ENCODE measurements at regions not wholly inside any gene's neighbourhood (a gene's known extent, or its start where the extent isn't known, plus 50 kb on each side); places are given as distances from the start of the nearest gene placed in this dataset.

DNA sequence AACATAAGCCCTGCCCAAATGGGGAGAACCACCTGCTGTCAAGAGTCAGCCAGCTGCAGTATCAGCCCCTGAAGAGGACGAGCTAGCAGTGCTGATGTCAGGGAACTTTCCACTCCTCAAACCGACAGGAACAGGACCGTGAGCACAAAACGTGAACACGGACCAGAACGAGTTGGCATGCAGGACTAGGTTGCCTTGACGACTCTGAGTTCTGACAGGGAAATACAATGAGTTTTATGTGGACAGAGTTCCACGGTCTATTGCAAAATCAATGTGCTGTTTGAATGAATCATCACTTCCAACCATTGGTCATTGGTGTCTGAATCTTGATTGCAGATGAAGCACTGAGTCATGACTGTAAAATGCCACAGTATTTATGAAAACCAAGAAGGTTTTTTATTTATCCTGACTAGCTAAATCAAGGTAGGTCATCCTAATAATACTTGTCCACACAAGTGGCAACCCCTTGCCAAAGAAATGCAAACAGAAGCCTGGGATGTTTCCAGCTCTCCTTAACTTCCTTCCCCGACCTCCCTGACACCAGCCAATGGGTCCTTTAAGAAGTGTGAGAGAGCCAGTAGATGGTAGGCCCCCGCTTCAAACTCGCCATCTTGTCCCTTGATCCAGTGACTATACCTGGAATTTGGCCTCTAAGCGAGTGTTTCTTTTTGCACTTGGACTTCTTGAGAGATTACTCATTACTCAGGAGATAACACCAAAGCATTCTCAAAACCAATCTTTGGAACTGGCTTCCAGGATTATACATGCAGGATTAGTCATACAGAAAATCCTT, 119.6 kb downstream of the ASB7 start:
- Histone ChIP-seq H2AK5ac (ENCODE audit: low read length, severe bottlenecking) (peak overlapping the region; percentile 93), H3K27me3 (ENCODE audit: control insufficient read depth in 1 of 2, insufficient read depth in 1 of 2, low read length in 2 of 2) (no peaks in the 10 kb centered on the region), H3K9me3 (ENCODE audit: control insufficient read depth, low read length) (no peaks in the 10 kb centered on the region), H3K18ac (ENCODE audit: low read depth in 1 of 2, low read length in 2 of 2) (peak overlapping the region; percentile 22 to 76), H3K27ac (ENCODE audit: low read length, poor library complexity, severe bottlenecking) (peak overlapping the region; percentile 99), H3K4me3 (ENCODE audit: insufficient read depth in 1 of 2, low read depth in 1 of 2, low read length in 2 of 2) (peak overlapping the region in 1 of 2 experiments; percentile 71), H3K9ac (ENCODE audit: low read length) (peak overlapping the region; percentile 88), H3K4ac (ENCODE audit: low read depth in 1 of 2, low read length in 2 of 2) (no peak overlapping the region), H4K91ac (ENCODE audit: low read length) (no peak overlapping the region), H2AFZ (ENCODE audit: low read depth, low read length) (no peak overlapping the region), H2BK5ac (ENCODE audit: low read depth, low read length, poor library complexity, severe bottlenecking) (peak overlapping the region; percentile 98), H3K23ac (ENCODE audit: low read length in 2 of 2) (no peak overlapping the region), H3K4me2 (ENCODE audit: low read length, poor library complexity, severe bottlenecking) (peak overlapping the region; percentile 47), H2BK12ac (ENCODE audit: low read length in 2 of 2) (peak overlapping the region; percentile 61 to 92), H2BK120ac (ENCODE audit: low read depth, low read length) (peak overlapping the region; percentile 55), H3K4me1 (ENCODE audit: control insufficient read depth, insufficient read depth, low read depth, low read length) (peaks cover 34% of the 10 kb centered on the region), H3K14ac (ENCODE audit: low read length in 2 of 2) (no peak overlapping the region), H3K79me1 (replicated peaks; ENCODE audit: low read length, poor library complexity, severe bottlenecking) (no peaks in the 10 kb centered on the region), H4K8ac (ENCODE audit: low read length) (peak overlapping the region; percentile 45), H2BK15ac (ENCODE audit: low read depth, poor library complexity, severe bottlenecking) (peak overlapping the region; percentile 34), H3K36me3 (ENCODE audit: control insufficient read depth in 1 of 2, insufficient read depth in 2 of 2, low read depth in 1 of 2, low read length in 2 of 2) (no peaks in the 10 kb centered on the region)
- DNase-seq: peak; percentile 100
- 4% methylated on average over 12 of the region's 12 CpGs for WGBS

DNA sequence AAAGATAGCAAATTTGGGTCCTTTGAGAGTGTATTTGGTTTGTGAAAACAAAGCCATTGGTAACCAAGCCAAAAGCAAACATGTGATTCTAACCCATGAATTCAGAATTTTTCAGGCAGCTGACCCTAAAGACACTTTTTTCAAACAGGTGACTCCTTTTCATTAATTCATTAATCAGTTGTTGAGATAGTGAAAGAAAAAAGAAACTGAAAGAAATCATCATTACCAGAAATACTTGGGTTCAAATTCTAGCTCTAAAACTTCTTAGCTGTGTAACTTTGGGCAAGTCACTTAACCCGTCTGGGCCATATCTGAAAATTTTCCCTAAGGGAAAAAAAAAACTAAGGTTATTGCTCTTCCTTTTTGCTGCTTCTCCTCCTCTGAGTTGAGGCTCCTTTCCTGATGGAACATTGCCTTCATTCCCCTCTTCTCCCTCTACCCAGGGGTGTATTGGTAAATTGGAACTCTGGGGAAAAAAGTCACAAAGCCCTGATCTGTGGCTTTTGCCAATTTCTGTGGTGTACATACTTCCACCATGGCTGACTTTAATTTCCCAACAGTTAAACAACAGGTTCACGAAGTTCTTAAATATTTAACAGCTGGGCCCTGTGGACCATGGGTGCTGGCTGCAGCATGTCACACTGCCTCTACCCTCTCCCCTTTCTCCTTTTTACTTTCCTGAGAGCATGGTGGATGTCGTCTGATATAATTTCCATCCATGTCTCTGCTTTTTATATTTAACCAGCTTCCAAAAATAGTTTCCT, 120.3 kb downstream of the ASB7 start:
- no peak overlapping the region for H3K4ac ChIP-seq (ENCODE audit: low read depth in 1 of 2, low read length in 2 of 2)
- no peaks in the 10 kb centered on the region for H3K79me1 ChIP-seq (replicated peaks; ENCODE audit: low read length, poor library complexity, severe bottlenecking)
- no peak overlapping the region for H2AFZ ChIP-seq (ENCODE audit: low read depth, low read length)
- no peak for DNase-seq
- H4K91ac ChIP-seq (ENCODE audit: low read length): no peak overlapping the region
- H2BK120ac ChIP-seq (ENCODE audit: low read depth, low read length): no peak overlapping the region
- H3K4me1 ChIP-seq (ENCODE audit: control insufficient read depth, insufficient read depth, low read depth, low read length): peaks cover 37% of the 10 kb centered on the region
- no peak overlapping the region for H2BK15ac ChIP-seq (ENCODE audit: low read depth, poor library complexity, severe bottlenecking)
- H2BK5ac ChIP-seq (ENCODE audit: low read depth, low read length, poor library complexity, severe bottlenecking): peak overlapping the region; percentile 66
- no peaks in the 10 kb centered on the region for H3K36me3 ChIP-seq (ENCODE audit: control insufficient read depth in 1 of 2, insufficient read depth in 2 of 2, low read depth in 1 of 2, low read length in 2 of 2)
- H3K4me3 ChIP-seq (ENCODE audit: insufficient read depth in 1 of 2, low read depth in 1 of 2, low read length in 2 of 2): no peak overlapping the region
- WGBS: 94% methylated on average over 3 of the region's 3 CpGs
- peak overlapping the region; percentile 71 for H2AK5ac ChIP-seq (ENCODE audit: low read length, severe bottlenecking)
- H4K8ac ChIP-seq (ENCODE audit: low read length): no peak overlapping the region
- no peak overlapping the region for H2BK12ac ChIP-seq (ENCODE audit: low read length in 2 of 2)
- no peak overlapping the region for H3K18ac ChIP-seq (ENCODE audit: low read depth in 1 of 2, low read length in 2 of 2)
- H3K4me2 ChIP-seq (ENCODE audit: low read length, poor library complexity, severe bottlenecking): no peak overlapping the region
- H3K23ac ChIP-seq (ENCODE audit: low read length in 2 of 2): no peak overlapping the region
- no peaks in the 10 kb centered on the region for H3K27me3 ChIP-seq (ENCODE audit: control insufficient read depth in 1 of 2, insufficient read depth in 1 of 2, low read length in 2 of 2)
- peak overlapping the region; percentile 88 for H3K9ac ChIP-seq (ENCODE audit: low read length)
- H3K14ac ChIP-seq (ENCODE audit: low read length in 2 of 2): no peak overlapping the region
- H3K27ac ChIP-seq (ENCODE audit: low read length, poor library complexity, severe bottlenecking): peak overlapping the region; percentile 99
- no peaks in the 10 kb centered on the region for H3K9me3 ChIP-seq (ENCODE audit: control insufficient read depth, low read length)

DNA sequence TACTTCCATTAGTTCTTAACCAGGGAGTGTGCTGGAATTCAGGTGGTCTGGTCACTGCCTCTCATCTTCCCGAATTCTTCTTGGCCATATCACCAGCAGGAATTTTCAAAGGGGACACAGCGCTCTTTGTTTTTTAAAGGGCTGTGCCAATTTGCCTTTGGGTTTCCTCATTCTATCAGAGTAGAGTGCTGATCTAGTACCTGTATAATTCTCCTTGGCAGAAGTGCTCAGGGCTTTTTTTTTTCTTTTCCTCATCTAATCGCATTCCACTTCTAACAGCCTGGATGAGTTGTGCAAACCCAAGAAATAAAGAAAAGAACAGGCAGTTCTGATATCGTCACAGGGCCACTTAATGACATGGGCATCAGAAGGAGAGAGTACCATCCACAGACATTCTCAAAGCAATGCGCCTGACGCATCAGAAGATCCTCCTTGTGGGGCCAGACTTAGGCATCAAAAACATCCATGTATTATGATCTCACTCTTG, 121.0 kb downstream of the ASB7 start:
- Histone ChIP-seq H3K9me3 (ENCODE audit: control insufficient read depth, low read length) (no peaks in the 10 kb centered on the region), H3K4me1 (ENCODE audit: control insufficient read depth, insufficient read depth, low read depth, low read length) (peaks cover 37% of the 10 kb centered on the region), H3K4me2 (ENCODE audit: low read length, poor library complexity, severe bottlenecking) (no peak overlapping the region), H3K36me3 (ENCODE audit: control insufficient read depth in 1 of 2, insufficient read depth in 2 of 2, low read depth in 1 of 2, low read length in 2 of 2) (no peaks in the 10 kb centered on the region), H4K8ac (ENCODE audit: low read length) (no peak overlapping the region), H3K18ac (ENCODE audit: low read depth in 1 of 2, low read length in 2 of 2) (peak overlapping the region in 1 of 2 experiments; percentile 72), H2AFZ (ENCODE audit: low read depth, low read length) (no peak overlapping the region), H2BK120ac (ENCODE audit: low read depth, low read length) (no peak overlapping the region), H3K4me3 (ENCODE audit: insufficient read depth in 1 of 2, low read depth in 1 of 2, low read length in 2 of 2) (no peak overlapping the region), H2BK12ac (ENCODE audit: low read length in 2 of 2) (peak overlapping the region in 1 of 2 experiments; percentile 78), H3K27ac (ENCODE audit: low read length, poor library complexity, severe bottlenecking) (peak overlapping the region; percentile 99), H3K9ac (ENCODE audit: low read length) (peak overlapping the region; percentile 88), H2BK15ac (ENCODE audit: low read depth, poor library complexity, severe bottlenecking) (no peak overlapping the region), H3K14ac (ENCODE audit: low read length in 2 of 2) (no peak overlapping the region), H4K91ac (ENCODE audit: low read length) (no peak overlapping the region), H3K23ac (ENCODE audit: low read length in 2 of 2) (no peak overlapping the region), H2BK5ac (ENCODE audit: low read depth, low read length, poor library complexity, severe bottlenecking) (no peak overlapping the region), H3K4ac (ENCODE audit: low read depth in 1 of 2, low read length in 2 of 2) (peak overlapping the region in 1 of 2 experiments; percentile 35), H3K27me3 (ENCODE audit: control insufficient read depth in 1 of 2, insufficient read depth in 1 of 2, low read length in 2 of 2) (no peaks in the 10 kb centered on the region), H3K79me1 (replicated peaks; ENCODE audit: low read length, poor library complexity, severe bottlenecking) (no peaks in the 10 kb centered on the region), H2AK5ac (ENCODE audit: low read length, severe bottlenecking) (peak overlapping the region; percentile 54)
- 96% methylated on average over 5 of the region's 6 CpGs for WGBS
- DNase-seq: no peak

All from mesenchymal stem cell (in vitro differentiated cells and primary cell).